HG03565 (cell line): ENCODE measurements at regions not wholly inside any gene's neighbourhood (a gene's known extent, or its start where the extent isn't known, plus 50 kb on each side); places are given as distances from the start of the nearest gene placed in this dataset.
"Not testable (repeated sequence)": the region's sequence is repeated elsewhere in the genome, so short reads cannot be mapped to it uniquely, and the experiment has no call there.

Experiments used
- ATAC-seq: cut with Tn5 transposase; IDR thresholded peaks from one replicate; pipeline ENCODE4 v1.9.1; 2021; ENCODE audit warnings: mild to moderate bottlenecking, moderate library complexity; ENCODE audit not compliant: unreplicated experiment

- not testable (repeated sequence) for ATAC-seq
These were observed 571.5 kb downstream of the INSC start for GRCh38 chr11:15686259-15686658.

GRCh38 chr11:15687342-15687741 lies 572.6 kb downstream of the INSC start:
- ATAC-seq, result no peak

GRCh38 chr11:15688351-15688792 lies 573.6 kb downstream of the INSC start:
- ATAC-seq, result no peak

- no peak for ATAC-seq
These were observed 575.6 kb downstream of the INSC start for GRCh38 chr11:15690320-15690719.

GRCh38 chr11:15692739-15693138 lies 578.0 kb downstream of the INSC start:
- ATAC-seq, result peak; percentile 70

GRCh38 chr11:15695096-15695721 lies 580.5 kb downstream of the INSC start:
- no peak for ATAC-seq

- ATAC-seq, result no peak
These were observed 581.3 kb downstream of the INSC start for GRCh38 chr11:15696069-15696468.

GRCh38 chr11:15697437-15698236 lies 582.9 kb downstream of the INSC start:
- no peak for ATAC-seq

- ATAC-seq, result no peak
These were observed 584.1 kb downstream of the INSC start for GRCh38 chr11:15698855-15699254.

GRCh38 chr11:15699978-15700377 lies 585.3 kb downstream of the INSC start:
- ATAC-seq, result no peak

- no peak for ATAC-seq
These were observed 585.7 kb downstream of the INSC start for GRCh38 chr11:15700456-15700855.

- no peak for ATAC-seq
These were observed 589.3 kb downstream of the INSC start for GRCh38 chr11:15704064-15704463.

- ATAC-seq, result no peak
These were observed 589.8 kb downstream of the INSC start for GRCh38 chr11:15704556-15704955.

- ATAC-seq, result no peak
These were observed 591.2 kb downstream of the INSC start for GRCh38 chr11:15705891-15706290.

GRCh38 chr11:15707194-15707593 lies 592.5 kb downstream of the INSC start:
- no peak for ATAC-seq

GRCh38 chr11:15707971-15708370 lies 593.2 kb downstream of the INSC start:
- no peak for ATAC-seq

- no peak for ATAC-seq
These were observed 596.0 kb downstream of the INSC start for GRCh38 chr11:15710580-15711275.

GRCh38 chr11:15711311-15711710 lies 596.6 kb downstream of the INSC start:
- ATAC-seq, result no peak

- no peak for ATAC-seq
These were observed 600.1 kb downstream of the INSC start for GRCh38 chr11:15714641-15715399.

- ATAC-seq, result no peak
These were observed 601.8 kb downstream of the INSC start for GRCh38 chr11:15716550-15716949.

- no peak for ATAC-seq
These were observed 605.7 kb downstream of the INSC start for GRCh38 chr11:15720460-15720859.
